ENCODE measurements at regions not wholly inside any gene's neighbourhood (a gene's known extent, or its start where the extent isn't known, plus 50 kb on each side); places are given as distances from the start of the nearest gene placed in this dataset.
A peak's percentile ranks its signal among the peaks of the same experiment; 100 is the strongest.

- TF ChIP-seq ZNF276 (CRISPR knock-in tag; IDR thresholded peaks at IDR 0.05; ENCODE audit: low read depth), result no peak
- no peak for TF ChIP-seq ZNF224 (CRISPR knock-in tag; IDR thresholded peaks at IDR 0.05)
- no peak for TF ChIP-seq E2F5 (CRISPR knock-in tag; conservative IDR thresholded peaks at IDR 0.05)
- TF ChIP-seq GABPA (IDR thresholded peaks at IDR 0.05; ENCODE audit: low read depth, low read length), result no peak
- TF ChIP-seq GABPA (CRISPR knock-in tag; IDR thresholded peaks at IDR 0.05; ENCODE audit: low read depth), result peak; percentile 25; the same call in 1 of the 2 replicates
- TF ChIP-seq MED1 (CRISPR knock-in tag; IDR thresholded peaks at IDR 0.05), result peak; percentile 92
- TF ChIP-seq PRPF4 (IDR thresholded peaks at IDR 0.05; ENCODE audit: low read depth, low read length, poor library complexity, severe bottlenecking), result no peak
- no peak for TF ChIP-seq EED (CRISPR knock-in tag; IDR thresholded peaks at IDR 0.05)
- TF ChIP-seq RXRA (CRISPR knock-in tag; IDR thresholded peaks at IDR 0.05), result peak; percentile 79; the same call in 1 of the 2 replicates
- no peak for TF ChIP-seq ZNF20 (CRISPR knock-in tag; IDR thresholded peaks at IDR 0.05)
- TF ChIP-seq, protein P1, sequence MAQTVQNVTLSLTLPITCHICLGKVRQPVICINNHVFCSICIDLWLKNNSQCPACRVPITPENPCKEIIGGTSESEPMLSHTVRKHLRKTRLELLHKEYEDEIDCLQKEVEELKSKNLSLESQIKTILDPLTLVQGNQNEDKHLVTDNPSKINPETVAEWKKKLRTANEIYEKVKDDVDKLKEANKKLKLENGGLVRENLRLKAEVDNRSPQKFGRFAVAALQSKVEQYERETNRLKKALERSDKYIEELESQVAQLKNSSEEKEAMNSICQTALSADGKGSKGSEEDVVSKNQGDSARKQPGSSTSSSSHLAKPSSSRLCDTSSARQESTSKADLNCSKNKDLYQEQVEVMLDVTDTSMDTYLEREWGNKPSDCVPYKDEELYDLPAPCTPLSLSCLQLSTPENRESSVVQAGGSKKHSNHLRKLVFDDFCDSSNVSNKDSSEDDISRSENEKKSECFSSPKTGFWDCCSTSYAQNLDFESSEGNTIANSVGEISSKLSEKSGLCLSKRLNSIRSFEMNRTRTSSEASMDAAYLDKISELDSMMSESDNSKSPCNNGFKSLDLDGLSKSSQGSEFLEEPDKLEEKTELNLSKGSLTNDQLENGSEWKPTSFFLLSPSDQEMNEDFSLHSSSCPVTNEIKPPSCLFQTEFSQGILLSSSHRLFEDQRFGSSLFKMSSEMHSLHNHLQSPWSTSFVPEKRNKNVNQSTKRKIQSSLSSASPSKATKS (CRISPR knock-in tag; IDR thresholded peaks at IDR 0.05), result no peak
- no peak; the same call in 1 of the 2 replicates for TF ChIP-seq RFXAP (CRISPR knock-in tag; IDR thresholded peaks at IDR 0.05; ENCODE audit: borderline replicate concordance)
- TF ChIP-seq TARDBP (CRISPR knock-in tag; IDR thresholded peaks at IDR 0.05), result peak; percentile 94
- TF ChIP-seq ZKSCAN1 (IDR thresholded peaks at IDR 0.05; ENCODE audit: low read length), result no peak
- no peak for TF ChIP-seq ZFP90 (CRISPR knock-in tag; IDR thresholded peaks at IDR 0.05; ENCODE audit: borderline replicate concordance)
- TF ChIP-seq ZFP1 (CRISPR knock-in tag; IDR thresholded peaks at IDR 0.05), result no peak; the same call in 1 of the 2 replicates
- TF ChIP-seq HOXA9 (CRISPR knock-in tag; IDR thresholded peaks at IDR 0.05; ENCODE audit: borderline replicate concordance), result no peak
- peak; percentile 96 for TF ChIP-seq ZNF331 (CRISPR knock-in tag; IDR thresholded peaks at IDR 0.05)
- TF ChIP-seq ZNF883 (CRISPR knock-in tag; IDR thresholded peaks at IDR 0.05; ENCODE audit: not compliant biosample characterization), result no peak
- TF ChIP-seq, protein P2, sequence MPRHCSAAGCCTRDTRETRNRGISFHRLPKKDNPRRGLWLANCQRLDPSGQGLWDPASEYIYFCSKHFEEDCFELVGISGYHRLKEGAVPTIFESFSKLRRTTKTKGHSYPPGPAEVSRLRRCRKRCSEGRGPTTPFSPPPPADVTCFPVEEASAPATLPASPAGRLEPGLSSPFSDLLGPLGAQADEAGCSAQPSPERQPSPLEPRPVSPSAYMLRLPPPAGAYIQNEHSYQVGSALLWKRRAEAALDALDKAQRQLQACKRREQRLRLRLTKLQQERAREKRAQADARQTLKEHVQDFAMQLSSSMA (CRISPR knock-in tag; IDR thresholded peaks at IDR 0.05), result no peak
- TF ChIP-seq CC2D1A (CRISPR knock-in tag; IDR thresholded peaks at IDR 0.05), result 0 out of 2 replicates have a peak, but pooled peaks have one; percentile 39
- peak; percentile 87 for TF ChIP-seq DPF2 (CRISPR knock-in tag; IDR thresholded peaks at IDR 0.05; ENCODE audit: borderline replicate concordance, low read depth)
- TF ChIP-seq SNAPC2 (CRISPR knock-in tag; IDR thresholded peaks at IDR 0.05), result peak; percentile 84
- peak; percentile 63; the same call in 1 of the 2 replicates for TF ChIP-seq ARNTL (CRISPR knock-in tag; IDR thresholded peaks at IDR 0.05)
- TF ChIP-seq MIER2 (CRISPR knock-in tag; IDR thresholded peaks at IDR 0.05), result peak; percentile 71
- TF ChIP-seq ZNF296 (CRISPR knock-in tag; conservative IDR thresholded peaks at IDR 0.05), result no peak
- no peak for TF ChIP-seq ETV6 (CRISPR knock-in tag; conservative IDR thresholded peaks at IDR 0.05)
These were observed 391.5 kb downstream of the FGF10 start (continued) for GRCh38 chr5:43997647-43998272.

All from HepG2 (cell line).